HEK293 (cell line): ENCODE measurements at regions not wholly inside any gene's neighbourhood (a gene's known extent, or its start where the extent isn't known, plus 50 kb on each side); places are given as distances from the start of the nearest gene placed in this dataset.

Experiments
- SCRT2 ChIP-seq: fragments of 450-650 bp; formaldehyde crosslinking; IDR thresholded peaks from 2 replicates; pipeline ENCODE4 v1.5.1; 2016; ENCODE audit warnings: missing biosample characterization, missing genetic modification characterization
- ZFP3 ChIP-seq: fragments of 450-650 bp; formaldehyde crosslinking; IDR thresholded peaks from 2 replicates; pipeline ENCODE4 v1.5.1; 2016; ENCODE audit warnings: low read depth, missing biosample characterization, missing genetic modification characterization
- ZNF10 ChIP-seq: fragments of 450-650 bp; formaldehyde crosslinking; IDR thresholded peaks from 2 replicates; pipeline ENCODE4 v1.5.1; 2017; ENCODE audit warnings: missing biosample characterization, missing genetic modification characterization
- ZNF23 ChIP-seq: fragments of 450-650 bp; formaldehyde crosslinking; IDR thresholded peaks from 2 replicates; pipeline ENCODE4 v1.5.1; 2016; ENCODE audit warnings: missing biosample characterization, missing genetic modification characterization, borderline replicate concordance
- ZNF354C ChIP-seq: fragments of 450-650 bp; formaldehyde crosslinking; IDR thresholded peaks from 2 replicates; pipeline ENCODE4 v1.5.1; 2016; ENCODE audit warnings: missing biosample characterization, missing genetic modification characterization, low read depth, borderline replicate concordance
- ZNF585B ChIP-seq: fragments of 450-650 bp; formaldehyde crosslinking; IDR thresholded peaks from 2 replicates; pipeline ENCODE4 v1.5.1; 2016; ENCODE audit warnings: missing biosample characterization, missing genetic modification characterization
- ZNF768 ChIP-seq: fragments of 450-650 bp; formaldehyde crosslinking; IDR thresholded peaks from 2 replicates; pipeline ENCODE4 v1.5.1; 2018; ENCODE audit warnings: missing biosample characterization, mild to moderate bottlenecking, missing genetic modification characterization
- ZNF785 ChIP-seq: fragments of 450-650 bp; formaldehyde crosslinking; IDR thresholded peaks from 2 replicates; pipeline ENCODE4 v1.5.1; 2016; ENCODE audit warnings: missing biosample characterization, missing genetic modification characterization
- TF ChIP-seq, protein P1 (sequence below): fragments of 450-650 bp; formaldehyde crosslinking; IDR thresholded peaks from 2 replicates; pipeline ENCODE4 v1.5.1; 2016; ENCODE audit warnings: missing biosample characterization, missing genetic modification characterization

DNA sequence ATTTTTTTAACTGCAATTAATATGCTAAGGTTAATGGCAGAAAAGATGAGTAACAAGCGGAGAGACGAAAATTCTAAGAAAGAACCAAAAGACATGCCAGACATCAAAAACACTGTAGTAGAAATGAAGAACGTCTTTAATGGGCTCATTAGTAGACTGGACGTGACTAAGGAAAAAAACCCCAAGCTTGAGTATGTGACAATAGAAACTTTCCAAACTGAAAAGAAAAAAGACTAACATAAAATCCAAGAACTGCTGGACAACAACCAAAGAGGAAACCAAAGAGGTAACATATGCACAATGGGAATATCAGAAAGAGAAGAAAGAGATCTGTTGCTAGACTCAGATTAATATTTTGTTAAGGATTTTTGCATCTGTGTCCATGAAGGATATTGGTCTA lies 94.6 kb upstream of the SETMAR start:
- TF ChIP-seq ZNF785 (tag by site-specific recombination) = no peak
- no peak for TF ChIP-seq SCRT2 (tag by site-specific recombination)
- TF ChIP-seq ZNF768 (tag by site-specific recombination) = no peak
- TF ChIP-seq ZNF10 (tag by site-specific recombination) = no peak
- TF ChIP-seq ZNF354C = no peak
- no peak for TF ChIP-seq ZNF23 (tag by site-specific recombination)
- TF ChIP-seq, protein P1, sequence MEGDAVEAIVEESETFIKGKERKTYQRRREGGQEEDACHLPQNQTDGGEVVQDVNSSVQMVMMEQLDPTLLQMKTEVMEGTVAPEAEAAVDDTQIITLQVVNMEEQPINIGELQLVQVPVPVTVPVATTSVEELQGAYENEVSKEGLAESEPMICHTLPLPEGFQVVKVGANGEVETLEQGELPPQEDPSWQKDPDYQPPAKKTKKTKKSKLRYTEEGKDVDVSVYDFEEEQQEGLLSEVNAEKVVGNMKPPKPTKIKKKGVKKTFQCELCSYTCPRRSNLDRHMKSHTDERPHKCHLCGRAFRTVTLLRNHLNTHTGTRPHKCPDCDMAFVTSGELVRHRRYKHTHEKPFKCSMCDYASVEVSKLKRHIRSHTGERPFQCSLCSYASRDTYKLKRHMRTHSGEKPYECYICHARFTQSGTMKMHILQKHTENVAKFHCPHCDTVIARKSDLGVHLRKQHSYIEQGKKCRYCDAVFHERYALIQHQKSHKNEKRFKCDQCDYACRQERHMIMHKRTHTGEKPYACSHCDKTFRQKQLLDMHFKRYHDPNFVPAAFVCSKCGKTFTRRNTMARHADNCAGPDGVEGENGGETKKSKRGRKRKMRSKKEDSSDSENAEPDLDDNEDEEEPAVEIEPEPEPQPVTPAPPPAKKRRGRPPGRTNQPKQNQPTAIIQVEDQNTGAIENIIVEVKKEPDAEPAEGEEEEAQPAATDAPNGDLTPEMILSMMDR = no peak
- TF ChIP-seq ZFP3 (tag by site-specific recombination) = no peak
- TF ChIP-seq ZNF585B (tag by site-specific recombination) = no peak
